ENCODE measurements at regions not wholly inside any gene's neighbourhood (a gene's known extent, or its start where the extent isn't known, plus 50 kb on each side); places are given as distances from the start of the nearest gene placed in this dataset.

DNA sequence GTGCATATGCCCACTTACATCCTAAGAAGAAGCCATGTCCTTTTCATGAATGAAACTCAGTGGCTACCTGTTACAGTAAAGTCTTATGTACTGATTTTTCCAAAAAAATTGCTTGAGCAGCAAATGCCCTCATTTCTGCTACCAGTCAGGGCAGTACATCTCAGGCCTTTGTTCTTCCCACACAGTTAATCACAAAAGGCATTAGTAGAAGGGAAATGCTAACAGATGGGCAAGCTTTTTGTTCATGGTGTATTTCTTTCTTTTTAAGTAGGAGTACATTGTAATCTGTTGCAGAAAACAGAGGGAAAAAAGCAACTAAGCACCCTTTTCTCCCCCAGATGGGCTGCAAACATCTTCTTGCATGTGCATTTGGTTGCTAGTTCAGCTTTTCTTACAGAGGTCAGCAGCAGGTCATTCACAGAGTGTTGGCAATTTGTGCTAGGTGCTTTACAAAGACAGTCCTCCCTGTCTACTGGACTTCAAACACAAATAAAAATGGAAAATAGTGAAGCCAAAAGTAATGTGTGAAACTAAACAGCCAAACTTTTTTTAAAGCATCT, 373.4 kb downstream of the PRDM5 start:
- Histone ChIP-seq H4K8ac (ENCODE audit: low read depth in 2 of 2, low read length in 2 of 2) (no peak overlapping the region), H2AFZ (replicated peaks; ENCODE audit: low read length, poor library complexity) (no peak overlapping the region), H3K23ac (ENCODE audit: low read depth, low read length) (no peak overlapping the region), H3K56ac (ENCODE audit: extremely low read depth, insufficient read depth, low read length) (no peak overlapping the region), H2AK9ac (replicated peaks; ENCODE audit: low read depth, low read length, poor library complexity) (no peak overlapping the region), H2BK120ac (ENCODE audit: low read depth, low read length) (no peak overlapping the region), H3K4ac (ENCODE audit: low read depth, low read length) (no peak overlapping the region), H3K27me3 (ENCODE audit: control insufficient read depth, insufficient read depth, low read length) (no peaks in the 10 kb centered on the region), H4K5ac (ENCODE audit: low read depth, low read length) (no peak overlapping the region), H4K20me1 (ENCODE audit: insufficient read depth, low read length) (no peaks in the 10 kb centered on the region), H3K4me2 (ENCODE audit: low read depth, low read length) (no peak overlapping the region), H3K14ac (replicated peaks; ENCODE audit: low read depth, low read length) (no peak overlapping the region), H3K9ac (ENCODE audit: low read depth, low read length) (no peak overlapping the region), H3K4me1 (ENCODE audit: control insufficient read depth, insufficient read depth, low read length) (no peaks in the 10 kb centered on the region), H3K36me3 (ENCODE audit: control insufficient read depth, insufficient read depth, low read length) (no peaks in the 10 kb centered on the region), H2AK5ac (ENCODE audit: low read depth, low read length) (no peak overlapping the region), H3K9me3 (ENCODE audit: control insufficient read depth, insufficient read depth, low read length) (no peaks in the 10 kb centered on the region), H3K9me1 (ENCODE audit: insufficient read depth, low read length) (no peaks in the 10 kb centered on the region), H2BK15ac (ENCODE audit: low read depth, low read length) (no peak overlapping the region), H2BK20ac (ENCODE audit: low read depth, low read length) (no peak overlapping the region), H4K91ac (ENCODE audit: insufficient read depth, low read depth, low read length) (no peak overlapping the region), H3K79me1 (ENCODE audit: low read depth in 1 of 2, low read length in 2 of 2) (no peaks in the 10 kb centered on the region), H3K27ac (ENCODE audit: insufficient read depth, low read length) (no peak overlapping the region), H3K4me3 (ENCODE audit: insufficient read depth, low read depth, low read length) (no peak overlapping the region), H3K18ac (ENCODE audit: low read depth, low read length) (no peak overlapping the region), H2BK5ac (ENCODE audit: low read depth, low read length, poor library complexity, severe bottlenecking) (no peak overlapping the region)
- in situ Hi-C loops (cut with MboI; ENCODE audit: low sequenced_read_pairs) (no loop called here), dilution Hi-C loops (cut with HindIII; ENCODE audit: low sequenced_read_pairs, unreplicated experiment) (no loop called here), intact Hi-C loops (cut with micrococcal nuclease) (no loop called here)
- ChIA-PET POLR2A (ENCODE audit: unreplicated experiment) (no interaction called here), CTCF (no interaction called here)
- TF ChIP-seq RAD21 (IDR thresholded peaks at IDR 0.05; ENCODE audit: low read length): no peak
- TF ChIP-seq BHLHE40 (IDR thresholded peaks at IDR 0.05; ENCODE audit: low read depth, low read length): no peak
- no peak for TF ChIP-seq MAFK (IDR thresholded peaks at IDR 0.05; ENCODE audit: low read depth, low read length)
- TF ChIP-seq RFX5 (IDR thresholded peaks at IDR 0.05; ENCODE audit: low read depth, low read length): no peak
- TF ChIP-seq SMC3 (IDR thresholded peaks at IDR 0.05; ENCODE audit: low read depth, low read length): no peak
- no peak for TF ChIP-seq CHD1 (IDR thresholded peaks at IDR 0.05; ENCODE audit: low read depth, low read length)
- TF ChIP-seq POLR2A (IDR thresholded peaks at IDR 0.05; ENCODE audit: low read depth, low read length): no peak
- TF ChIP-seq MAZ (IDR thresholded peaks at IDR 0.05; ENCODE audit: borderline replicate concordance, low read depth, low read length): no peak
- TF ChIP-seq CEBPB (IDR thresholded peaks at IDR 0.05; ENCODE audit: low read depth, low read length): no peak
- TF ChIP-seq, protein P1, sequence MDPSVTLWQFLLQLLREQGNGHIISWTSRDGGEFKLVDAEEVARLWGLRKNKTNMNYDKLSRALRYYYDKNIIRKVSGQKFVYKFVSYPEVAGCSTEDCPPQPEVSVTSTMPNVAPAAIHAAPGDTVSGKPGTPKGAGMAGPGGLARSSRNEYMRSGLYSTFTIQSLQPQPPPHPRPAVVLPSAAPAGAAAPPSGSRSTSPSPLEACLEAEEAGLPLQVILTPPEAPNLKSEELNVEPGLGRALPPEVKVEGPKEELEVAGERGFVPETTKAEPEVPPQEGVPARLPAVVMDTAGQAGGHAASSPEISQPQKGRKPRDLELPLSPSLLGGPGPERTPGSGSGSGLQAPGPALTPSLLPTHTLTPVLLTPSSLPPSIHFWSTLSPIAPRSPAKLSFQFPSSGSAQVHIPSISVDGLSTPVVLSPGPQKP (IDR thresholded peaks at IDR 0.05; ENCODE audit: borderline replicate concordance, low read depth, low read length): no peak
- TF ChIP-seq NFE2L2 (IDR thresholded peaks at IDR 0.05; ENCODE audit: low read depth, low read length): no peak
- DNase-seq (no peak), ATAC-seq (ENCODE audit: low read depth) (no peak)
- no TSS peak for BruUV-seq (replicated peaks)

Data from IMR-90 (cell line).